ENCODE measurements at regions not wholly inside any gene's neighbourhood (a gene's known extent, or its start where the extent isn't known, plus 50 kb on each side); places are given as distances from the start of the nearest gene placed in this dataset.

- H3K27ac ChIP-seq = no peak overlapping the region
- H3K36me3 ChIP-seq = no peaks in the 10 kb centered on the region
- H3K4me1 ChIP-seq = peaks cover 0 to 14% of the 10 kb centered on the region in 2 donors
- ATAC-seq (no peak), DNase-seq (no peak)
- H3K27me3 ChIP-seq = no peaks in the 10 kb centered on the region
- intact Hi-C loops (cut with DNase I; ENCODE audit: low total_unique reads) (no loop called here), in situ Hi-C loops (cut with MboI; ENCODE audit: low sequenced_read_pairs in 4 of 4) (loop anchor here in 2 of 4 donors (25.0 kb wide), 2 partner anchors 339 to 364 kb away; no protein-coding TSS in a partner anchor)
- H3K4me3 ChIP-seq = no peak overlapping the region
- TF ChIP-seq CTCF (IDR thresholded peaks at IDR 0.05 in 4 of 5, conservative IDR thresholded peaks at IDR 0.05 in 1 of 5) (no peak), POLR2A (IDR thresholded peaks at IDR 0.05) (no peak)
- no peaks in the 10 kb centered on the region for H3K9me3 ChIP-seq
Measured at GRCh38 chr3:154972951-154973350, 107.2 kb upstream of the MME start.

GRCh38 chr3:154971771-154972326 lies 108.3 kb upstream of the MME start:
- intact Hi-C loops (cut with DNase I; ENCODE audit: low total_unique reads) = no loop called here
- H3K4me1 ChIP-seq = peaks cover 0 to 14% of the 10 kb centered on the region in 2 donors
- no peak for TF ChIP-seq CTCF (IDR thresholded peaks at IDR 0.05 in 4 of 5, conservative IDR thresholded peaks at IDR 0.05 in 1 of 5)
- no peak for TF ChIP-seq POLR2A (IDR thresholded peaks at IDR 0.05)
- DNase-seq (no peak), ATAC-seq (peak; percentile 39 to 47)
- H3K4me3 ChIP-seq = no peak overlapping the region
- H3K9me3 ChIP-seq = no peaks in the 10 kb centered on the region
- in situ Hi-C loops (cut with MboI; ENCODE audit: low sequenced_read_pairs in 4 of 4) = loop anchor here in 2 of 4 donors (25.0 kb wide), 2 partner anchors 340 to 365 kb away; no protein-coding TSS in a partner anchor
- H3K27ac ChIP-seq = peak overlapping the region in 3 of 4 donors; percentile 26 to 37 (median 29)
- no peaks in the 10 kb centered on the region for H3K27me3 ChIP-seq
- H3K36me3 ChIP-seq = no peaks in the 10 kb centered on the region

- H3K4me1 ChIP-seq = peaks cover 0 to 14% of the 10 kb centered on the region in 2 donors
- no peaks in the 10 kb centered on the region for H3K27me3 ChIP-seq
- H3K4me3 ChIP-seq = no peak overlapping the region
- intact Hi-C loops (cut with DNase I; ENCODE audit: low total_unique reads) = no loop called here
- DNase-seq (no peak), ATAC-seq (no peak)
- H3K27ac ChIP-seq = peak overlapping the region; percentile 13 to 37 (median 28)
- TF ChIP-seq CTCF (IDR thresholded peaks at IDR 0.05 in 4 of 5, conservative IDR thresholded peaks at IDR 0.05 in 1 of 5) = no peak
- no peak for TF ChIP-seq POLR2A (IDR thresholded peaks at IDR 0.05)
- H3K9me3 ChIP-seq = no peaks in the 10 kb centered on the region
- no peaks in the 10 kb centered on the region for H3K36me3 ChIP-seq
- in situ Hi-C loops (cut with MboI; ENCODE audit: low sequenced_read_pairs in 4 of 4) = loop anchor here in 2 of 4 donors (25.0 kb wide), 2 partner anchors 341 to 366 kb away; no protein-coding TSS in a partner anchor
Measured at GRCh38 chr3:154971341-154971740, 108.8 kb upstream of the MME start.

GRCh38 chr3:154970797-154971196 lies 109.3 kb upstream of the MME start:
- in situ Hi-C loops (cut with MboI; ENCODE audit: low sequenced_read_pairs in 4 of 4) = loop anchor here in 2 of 4 donors (25.0 kb wide), 2 partner anchors 342 to 367 kb away; no protein-coding TSS in a partner anchor
- ATAC-seq = peak; percentile 19 to 80

More at GRCh38 chr3:154970797-154971196, 109.3 kb upstream of the MME start:
- no peaks in the 10 kb centered on the region for H3K27me3 ChIP-seq
- H3K4me1 ChIP-seq = peaks cover 0 to 14% of the 10 kb centered on the region in 2 donors
- H3K9me3 ChIP-seq = no peaks in the 10 kb centered on the region
- H3K27ac ChIP-seq = peak overlapping the region in 3 of 4 donors; percentile 13 to 37 (median 29)
- no peaks in the 10 kb centered on the region for H3K36me3 ChIP-seq
- intact Hi-C loops (cut with DNase I; ENCODE audit: low total_unique reads) = no loop called here
- DNase-seq = no peak
- no peak overlapping the region for H3K4me3 ChIP-seq
- no peak for TF ChIP-seq CTCF (IDR thresholded peaks at IDR 0.05 in 4 of 5, conservative IDR thresholded peaks at IDR 0.05 in 1 of 5)
- TF ChIP-seq POLR2A (IDR thresholded peaks at IDR 0.05) = no peak
